HG02798 (cell line): ENCODE measurements at regions not wholly inside any gene's neighbourhood (a gene's known extent, or its start where the extent isn't known, plus 50 kb on each side); places are given as distances from the start of the nearest gene placed in this dataset.

Source experiments
- ATAC-seq: cut with Tn5 transposase; IDR thresholded peaks from one replicate; pipeline ENCODE4 v1.9.1; 2021; ENCODE audit warnings: mild to moderate bottlenecking; ENCODE audit not compliant: unreplicated experiment, poor library complexity

- ATAC-seq = no peak
These were observed 80.0 kb upstream of the RORA start for GRCh38 chr15:61309031-61309511.

- ATAC-seq = no peak
These were observed 79.3 kb upstream of the RORA start for GRCh38 chr15:61308437-61308836.

DNA sequence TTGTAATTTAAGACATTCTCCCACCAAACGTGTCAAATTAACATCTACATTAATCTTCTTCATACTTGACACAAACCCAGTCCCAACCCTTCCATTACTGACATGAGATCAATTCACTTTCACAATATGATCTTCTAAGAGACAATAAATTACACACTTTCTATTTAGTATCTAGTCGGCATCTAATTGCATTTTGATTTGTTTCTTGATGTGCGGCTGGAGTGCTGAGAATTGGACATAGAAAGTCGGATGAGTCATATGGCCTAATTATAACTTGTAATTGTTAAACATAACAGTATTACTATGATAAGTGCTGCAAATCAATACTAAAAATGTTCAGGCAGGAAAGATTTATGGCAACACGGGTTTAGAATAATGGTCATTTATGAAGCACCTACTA is 78.4 kb upstream of the RORA start:
- ATAC-seq = no peak

- no peak for ATAC-seq
These were observed 72.6 kb upstream of the RORA start for GRCh38 chr15:61301701-61302100.

DNA sequence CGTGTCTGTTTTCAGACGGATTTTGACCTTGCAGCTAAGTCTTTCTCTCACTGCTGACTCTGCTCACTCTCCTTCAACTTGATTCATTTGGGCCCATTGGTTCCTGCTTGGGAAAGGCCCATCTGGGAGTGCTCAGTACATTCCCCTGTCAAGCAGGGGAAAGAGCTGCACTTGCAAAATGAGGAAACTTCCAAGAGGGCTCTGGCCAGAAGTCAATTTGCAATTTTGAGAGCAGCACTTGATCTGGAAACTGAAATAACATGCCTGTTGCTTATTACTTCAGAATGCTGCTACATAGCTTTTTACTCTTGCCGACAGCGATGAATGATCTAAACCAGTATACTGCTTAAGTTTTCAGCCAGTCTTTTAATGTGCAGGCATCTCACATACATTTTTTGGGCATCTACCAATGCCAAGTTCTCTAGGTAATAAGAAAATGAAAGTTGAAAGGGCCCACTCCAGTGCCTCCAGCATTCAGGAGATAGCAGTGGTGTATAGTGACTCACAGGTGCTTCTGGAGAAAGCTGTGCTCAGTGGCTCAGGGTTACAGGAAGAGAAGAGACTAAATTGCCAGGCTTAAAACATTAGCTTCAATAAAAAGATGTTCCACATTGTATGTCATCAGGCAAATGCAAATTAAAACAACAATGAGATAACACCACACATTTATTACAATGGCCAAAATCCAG is 70.1 kb upstream of the RORA start:
- ATAC-seq = no peak

DNA sequence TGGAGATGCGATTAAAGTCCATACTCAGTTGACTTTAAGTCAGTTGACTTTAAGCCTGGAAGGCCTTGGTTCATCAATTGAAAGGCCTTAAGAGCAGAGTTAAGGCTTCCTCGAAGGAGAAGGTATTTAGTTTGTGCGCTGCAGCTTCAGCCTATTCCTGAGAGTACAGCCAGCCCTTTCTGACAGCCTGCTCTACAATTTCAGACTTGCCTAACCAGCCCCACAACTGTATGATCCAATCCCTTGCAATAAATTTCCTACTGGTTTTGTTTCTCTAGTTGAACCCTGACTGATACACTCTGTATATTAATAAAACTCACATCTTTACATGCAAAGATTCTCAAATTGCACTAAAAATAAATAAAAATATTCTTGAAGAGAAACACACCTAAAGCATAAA is 66.1 kb upstream of the RORA start:
- no peak for ATAC-seq

DNA sequence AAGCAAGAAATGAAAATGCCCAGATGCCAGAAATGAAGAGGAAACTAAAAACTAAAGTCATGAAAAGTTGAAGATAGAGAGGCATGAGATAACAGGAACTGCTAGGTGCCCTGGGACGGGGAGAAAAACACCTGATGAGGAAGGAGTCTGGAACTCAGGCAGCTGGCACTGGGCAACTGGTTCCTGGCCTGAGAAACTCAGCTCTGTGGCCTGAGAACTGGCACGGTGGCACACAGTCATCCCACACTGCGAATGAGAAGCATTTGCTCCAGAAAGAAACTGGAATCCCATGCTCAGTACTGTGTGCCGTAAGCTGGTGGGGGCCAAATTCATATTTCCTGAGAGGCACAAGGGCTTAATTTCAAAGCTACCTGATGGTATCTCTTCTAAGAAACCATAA is 53.6 kb upstream of the RORA start:
- ATAC-seq = no peak

GRCh38 chr15:61281328-61281727 is 52.2 kb upstream of the RORA start:
- no peak for ATAC-seq
